PFSK-1 (cell line): ENCODE measurements at regions not wholly inside any gene's neighbourhood (a gene's known extent, or its start where the extent isn't known, plus 50 kb on each side); places are given as distances from the start of the nearest gene placed in this dataset.

Experiments
- FOXP2 ChIP-seq: optimal IDR thresholded peaks from 2 replicates; pipeline ENCODE3; 2011; ENCODE audit warnings: borderline replicate concordance, control low read depth, inconsistent platforms; ENCODE audit not compliant: insufficient read depth; ENCODE audit errors: extremely low read length, extremely low read depth
- POLR2AphosphoS5 ChIP-seq: IDR thresholded peaks from 2 replicates; pipeline ENCODE4 v1.6.1; 2012; ENCODE audit warnings: low read depth, mild to moderate bottlenecking, control low read depth, low read length, moderate library complexity
- REST ChIP-seq, 2 experiments: IDR thresholded peaks; 2 replicates each; pipeline versions ENCODE4 v1.6.1 to v1.8.0; 2011 to 2012; ENCODE audit warnings: low read depth in 2 of 2, low read length in 2 of 2, control low read depth in 1 of 2, inconsistent platforms in 1 of 2, mild to moderate bottlenecking in 1 of 2, moderate library complexity in 1 of 2; ENCODE audit not compliant: insufficient read depth in 1 of 2
- SIN3A ChIP-seq: IDR thresholded peaks from 2 replicates; pipeline ENCODE4 v1.6.1; 2012; ENCODE audit warnings: mild to moderate bottlenecking, low read length, moderate library complexity, borderline replicate concordance; ENCODE audit not compliant: insufficient read depth
- TAF1 ChIP-seq: IDR thresholded peaks from 2 replicates; pipeline ENCODE4 v1.6.1; 2012; ENCODE audit warnings: low read length, control low read depth, borderline replicate concordance; ENCODE audit not compliant: insufficient read depth

- TF ChIP-seq POLR2AphosphoS5 = no peak
- no peak for TF ChIP-seq REST (IDR thresholded peaks at IDR 0.05; ENCODE audit: insufficient read depth in 1 of 2, low read depth in 2 of 2, low read length in 2 of 2)
- TF ChIP-seq TAF1 = no peak
- no peak for TF ChIP-seq SIN3A
- TF ChIP-seq FOXP2 = no peak
These were observed 732.0 kb downstream of the CDH18 start for GRCh38 chr5:19256036-19256435.
